ENCODE measurements at regions not wholly inside any gene's neighbourhood (a gene's known extent, or its start where the extent isn't known, plus 50 kb on each side); places are given as distances from the start of the nearest gene placed in this dataset.

DNA sequence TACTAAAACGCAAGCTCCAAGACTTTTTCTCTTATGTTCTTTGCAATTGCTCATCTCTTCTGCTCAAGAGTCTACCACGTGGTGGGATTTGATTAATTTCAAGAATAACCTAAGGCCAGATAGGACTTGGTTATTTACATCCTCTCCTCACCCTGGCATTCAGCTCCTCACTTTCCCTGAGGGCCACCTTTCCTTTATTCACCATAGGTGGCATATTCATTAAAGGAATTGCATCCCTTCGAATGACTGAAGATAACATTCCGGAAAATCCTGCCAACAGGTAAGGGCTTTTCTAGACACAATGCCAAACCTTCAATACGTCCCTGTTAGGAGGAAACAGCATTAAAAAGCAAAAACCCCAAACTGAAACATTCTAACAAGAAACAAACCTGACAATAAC lies 220.0 kb upstream of the KBTBD8 start:
- H3K27ac ChIP-seq (ENCODE audit: low read depth, low read length, poor library complexity, severe bottlenecking), result no peak overlapping the region
- no TSS peak for BruUV-seq (replicated peaks)
- TF ChIP-seq, protein P1, sequence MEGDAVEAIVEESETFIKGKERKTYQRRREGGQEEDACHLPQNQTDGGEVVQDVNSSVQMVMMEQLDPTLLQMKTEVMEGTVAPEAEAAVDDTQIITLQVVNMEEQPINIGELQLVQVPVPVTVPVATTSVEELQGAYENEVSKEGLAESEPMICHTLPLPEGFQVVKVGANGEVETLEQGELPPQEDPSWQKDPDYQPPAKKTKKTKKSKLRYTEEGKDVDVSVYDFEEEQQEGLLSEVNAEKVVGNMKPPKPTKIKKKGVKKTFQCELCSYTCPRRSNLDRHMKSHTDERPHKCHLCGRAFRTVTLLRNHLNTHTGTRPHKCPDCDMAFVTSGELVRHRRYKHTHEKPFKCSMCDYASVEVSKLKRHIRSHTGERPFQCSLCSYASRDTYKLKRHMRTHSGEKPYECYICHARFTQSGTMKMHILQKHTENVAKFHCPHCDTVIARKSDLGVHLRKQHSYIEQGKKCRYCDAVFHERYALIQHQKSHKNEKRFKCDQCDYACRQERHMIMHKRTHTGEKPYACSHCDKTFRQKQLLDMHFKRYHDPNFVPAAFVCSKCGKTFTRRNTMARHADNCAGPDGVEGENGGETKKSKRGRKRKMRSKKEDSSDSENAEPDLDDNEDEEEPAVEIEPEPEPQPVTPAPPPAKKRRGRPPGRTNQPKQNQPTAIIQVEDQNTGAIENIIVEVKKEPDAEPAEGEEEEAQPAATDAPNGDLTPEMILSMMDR (conservative IDR thresholded peaks at IDR 0.05; ENCODE audit: low read depth, low read length), result no peak
- TF ChIP-seq EZH2 (IDR thresholded peaks at IDR 0.05; ENCODE audit: borderline replicate concordance, low read depth, low read length, poor library complexity, severe bottlenecking), result no peak
- no peaks in the 10 kb centered on the region for H3K36me3 ChIP-seq (ENCODE audit: insufficient read depth, low read length, poor library complexity, severe bottlenecking)
- H3K9me3 ChIP-seq (ENCODE audit: low read depth, low read length, poor library complexity, severe bottlenecking), result no peaks in the 10 kb centered on the region
- intact Hi-C loops (cut with micrococcal nuclease; ENCODE audit: unreplicated experiment), result no loop called here
- no peak for DNase-seq (ENCODE audit: low spot score)
- CTCF ChIA-PET, result no interaction called here
- no peaks in the 10 kb centered on the region for H3K4me1 ChIP-seq (ENCODE audit: insufficient read depth, low read length, poor library complexity, severe bottlenecking)
- no peaks in the 10 kb centered on the region for H3K27me3 ChIP-seq (replicated peaks; ENCODE audit: insufficient read depth, low read depth, low read length, poor library complexity)
- no peak overlapping the region for H3K4me3 ChIP-seq (ENCODE audit: low read depth, low read length, poor library complexity, severe bottlenecking)
- POLR2A ChIA-PET (ENCODE audit: low non-redundant PET), result no interaction called here

DNA sequence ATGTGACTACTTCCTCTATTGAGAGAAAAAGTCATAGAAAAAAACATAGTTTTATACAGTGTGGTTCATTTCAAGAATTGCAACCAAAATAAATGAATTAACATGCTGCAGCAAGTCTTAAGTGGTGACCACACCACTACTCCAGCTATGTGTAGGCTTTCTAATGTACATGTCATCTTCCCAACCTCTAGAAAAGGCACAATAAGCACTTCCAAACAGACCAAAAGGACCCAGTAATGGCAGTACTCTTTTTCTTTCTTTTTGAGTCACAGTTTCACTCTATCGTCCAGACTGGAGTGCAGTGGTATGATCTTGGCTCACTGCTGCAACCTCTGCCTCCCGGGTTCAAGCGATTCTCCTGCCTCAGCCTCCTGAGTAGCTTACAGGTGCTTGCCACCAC lies 219.3 kb upstream of the KBTBD8 start:
- intact Hi-C loops (cut with micrococcal nuclease; ENCODE audit: unreplicated experiment), result no loop called here
- H3K4me3 ChIP-seq (ENCODE audit: low read depth, low read length, poor library complexity, severe bottlenecking), result no peak overlapping the region
- no peaks in the 10 kb centered on the region for H3K36me3 ChIP-seq (ENCODE audit: insufficient read depth, low read length, poor library complexity, severe bottlenecking)
- no peak for TF ChIP-seq EZH2 (IDR thresholded peaks at IDR 0.05; ENCODE audit: borderline replicate concordance, low read depth, low read length, poor library complexity, severe bottlenecking)
- TF ChIP-seq, protein P1 (conservative IDR thresholded peaks at IDR 0.05; ENCODE audit: low read depth, low read length), result no peak
- no TSS peak for BruUV-seq (replicated peaks)
- no peak for DNase-seq (ENCODE audit: low spot score)
- H3K4me1 ChIP-seq (ENCODE audit: insufficient read depth, low read length, poor library complexity, severe bottlenecking), result no peaks in the 10 kb centered on the region
- CTCF ChIA-PET, result no interaction called here
- POLR2A ChIA-PET (ENCODE audit: low non-redundant PET), result no interaction called here
- no peaks in the 10 kb centered on the region for H3K27me3 ChIP-seq (replicated peaks; ENCODE audit: insufficient read depth, low read depth, low read length, poor library complexity)
- H3K27ac ChIP-seq (ENCODE audit: low read depth, low read length, poor library complexity, severe bottlenecking), result no peak overlapping the region
- no peaks in the 10 kb centered on the region for H3K9me3 ChIP-seq (ENCODE audit: low read depth, low read length, poor library complexity, severe bottlenecking)

DNA sequence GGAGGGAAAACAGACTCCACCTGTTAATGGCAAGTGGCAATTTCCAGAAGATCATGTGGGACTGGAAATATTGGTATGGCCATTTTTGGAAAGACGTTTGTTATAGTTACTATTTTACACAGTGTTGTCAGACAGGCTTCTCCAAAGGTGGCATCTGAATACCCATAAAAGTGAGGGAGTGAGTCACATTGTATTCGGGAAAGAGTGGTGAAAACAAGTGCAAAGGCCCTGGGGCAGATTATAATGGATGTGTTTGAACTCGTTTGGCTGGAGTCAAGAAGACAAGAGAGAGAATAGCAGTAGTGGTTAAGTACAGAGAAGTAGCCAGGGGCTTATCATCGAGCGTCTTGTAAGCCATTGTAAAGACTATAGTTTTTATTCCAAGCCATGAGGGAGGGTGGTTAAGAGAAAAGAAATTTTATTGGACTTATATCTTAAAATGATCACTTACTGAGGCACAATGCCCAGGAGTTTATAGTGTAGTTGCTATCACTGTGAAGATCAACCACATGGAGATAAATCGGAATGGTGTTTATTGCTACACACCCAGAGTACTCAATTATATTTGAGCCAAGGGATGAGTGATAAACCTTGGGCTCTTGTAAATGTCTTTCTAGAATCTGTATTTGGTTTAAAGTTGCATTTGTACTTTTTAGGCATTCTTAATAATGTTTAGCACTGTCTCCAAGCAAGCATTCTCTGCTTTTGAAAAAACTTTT lies 212.8 kb upstream of the KBTBD8 start:
- H3K27ac ChIP-seq (ENCODE audit: low read depth, low read length, poor library complexity, severe bottlenecking), result no peak overlapping the region
- no peak for DNase-seq (ENCODE audit: low spot score)
- no peaks in the 10 kb centered on the region for H3K4me1 ChIP-seq (ENCODE audit: insufficient read depth, low read length, poor library complexity, severe bottlenecking)
- no peaks in the 10 kb centered on the region for H3K36me3 ChIP-seq (ENCODE audit: insufficient read depth, low read length, poor library complexity, severe bottlenecking)
- TF ChIP-seq, protein P1 (conservative IDR thresholded peaks at IDR 0.05; ENCODE audit: low read depth, low read length), result no peak
- no peak for TF ChIP-seq EZH2 (IDR thresholded peaks at IDR 0.05; ENCODE audit: borderline replicate concordance, low read depth, low read length, poor library complexity, severe bottlenecking)
- no peaks in the 10 kb centered on the region for H3K27me3 ChIP-seq (replicated peaks; ENCODE audit: insufficient read depth, low read depth, low read length, poor library complexity)
- no peak overlapping the region for H3K4me3 ChIP-seq (ENCODE audit: low read depth, low read length, poor library complexity, severe bottlenecking)
- POLR2A ChIA-PET (ENCODE audit: low non-redundant PET), result no interaction called here
- H3K9me3 ChIP-seq (ENCODE audit: low read depth, low read length, poor library complexity, severe bottlenecking), result no peaks in the 10 kb centered on the region
- CTCF ChIA-PET, result no interaction called here
- intact Hi-C loops (cut with micrococcal nuclease; ENCODE audit: unreplicated experiment), result no loop called here
- no TSS peak for BruUV-seq (replicated peaks)
